ENCODE measurements at regions not wholly inside any gene's neighbourhood (a gene's known extent, or its start where the extent isn't known, plus 50 kb on each side); places are given as distances from the start of the nearest gene placed in this dataset.

GRCh38 chr2:147463881-147464520, 380.8 kb upstream of the ACVR2A start:
- H3K4me3 ChIP-seq (ENCODE audit: control extremely low read depth in 1 of 5, extremely low read depth in 1 of 5, insufficient read depth in 1 of 5, low read depth in 2 of 5, low read length in 4 of 5), result no peak overlapping the region
- no peaks in the 10 kb centered on the region for H3K27me3 ChIP-seq (replicated peaks in 1 of 4; ENCODE audit: control extremely low read depth in 1 of 4, control insufficient read depth in 3 of 4, insufficient read depth in 4 of 4, low read length in 3 of 4)
- Mint-ChIP-seq H3K4me3 (no peak overlapping the region), H3K9me3 (ENCODE audit: insufficient read depth) (no peaks in the 10 kb centered on the region), H3K27ac (no peak overlapping the region), H3K27me3 (peaks cover 9% of the 10 kb centered on the region), H3K4me1 (no peaks in the 10 kb centered on the region)
- H3K4me1 ChIP-seq (ENCODE audit: control insufficient read depth in 2 of 2, insufficient read depth in 2 of 2, low read length in 2 of 2), result no peaks in the 10 kb centered on the region
- H3K4me2 ChIP-seq (replicated peaks; ENCODE audit: low read depth, low read length, poor library complexity, severe bottlenecking), result no peak overlapping the region
- POLR2A ChIA-PET, result no interaction called here
- H4K20me1 ChIP-seq (ENCODE audit: control insufficient read depth, insufficient read depth, low read length, poor library complexity, severe bottlenecking), result no peaks in the 10 kb centered on the region
- intact Hi-C loops (cut with micrococcal nuclease), result no loop called here
- no peaks in the 10 kb centered on the region for H3K79me2 ChIP-seq (ENCODE audit: control insufficient read depth, insufficient read depth, low read length)
- H2AFZ ChIP-seq (ENCODE audit: insufficient read depth, low read depth, low read length, poor library complexity, severe bottlenecking), result no peak overlapping the region
- TF ChIP-seq EZH2 (IDR thresholded peaks at IDR 0.05; ENCODE audit: borderline replicate concordance, insufficient read depth, low read depth, low read length, poor library complexity, severe bottlenecking), result no peak
- TF ChIP-seq, protein P1, sequence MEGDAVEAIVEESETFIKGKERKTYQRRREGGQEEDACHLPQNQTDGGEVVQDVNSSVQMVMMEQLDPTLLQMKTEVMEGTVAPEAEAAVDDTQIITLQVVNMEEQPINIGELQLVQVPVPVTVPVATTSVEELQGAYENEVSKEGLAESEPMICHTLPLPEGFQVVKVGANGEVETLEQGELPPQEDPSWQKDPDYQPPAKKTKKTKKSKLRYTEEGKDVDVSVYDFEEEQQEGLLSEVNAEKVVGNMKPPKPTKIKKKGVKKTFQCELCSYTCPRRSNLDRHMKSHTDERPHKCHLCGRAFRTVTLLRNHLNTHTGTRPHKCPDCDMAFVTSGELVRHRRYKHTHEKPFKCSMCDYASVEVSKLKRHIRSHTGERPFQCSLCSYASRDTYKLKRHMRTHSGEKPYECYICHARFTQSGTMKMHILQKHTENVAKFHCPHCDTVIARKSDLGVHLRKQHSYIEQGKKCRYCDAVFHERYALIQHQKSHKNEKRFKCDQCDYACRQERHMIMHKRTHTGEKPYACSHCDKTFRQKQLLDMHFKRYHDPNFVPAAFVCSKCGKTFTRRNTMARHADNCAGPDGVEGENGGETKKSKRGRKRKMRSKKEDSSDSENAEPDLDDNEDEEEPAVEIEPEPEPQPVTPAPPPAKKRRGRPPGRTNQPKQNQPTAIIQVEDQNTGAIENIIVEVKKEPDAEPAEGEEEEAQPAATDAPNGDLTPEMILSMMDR (IDR thresholded peaks at IDR 0.05), result no peak
- no peak overlapping the region for H3K27ac ChIP-seq (ENCODE audit: low read length in 2 of 2)
- H3K9me3 ChIP-seq (ENCODE audit: control extremely low read depth in 1 of 3, control insufficient read depth in 2 of 3, insufficient read depth in 1 of 3, low read length in 2 of 3), result no peaks in the 10 kb centered on the region
- DNase-seq (no peak), ATAC-seq (ENCODE audit: low read depth) (no peak)
- no peak overlapping the region for H3K9ac ChIP-seq (ENCODE audit: low read length)
- WGBS (ENCODE audit: insufficient coverage), result 100% methylated on average over 3 of the region's 8 CpGs
- no peaks in the 10 kb centered on the region for H3K36me3 ChIP-seq (replicated peaks in 1 of 2; ENCODE audit: control extremely low read depth in 1 of 2, control insufficient read depth in 1 of 2, extremely low read depth in 1 of 2, insufficient read depth in 2 of 2, low read length in 1 of 2)
- CTCF ChIA-PET, result no interaction called here

GRCh38 chr2:147460155-147460554, 384.7 kb upstream of the ACVR2A start:
- Histone ChIP-seq H3K27ac (ENCODE audit: low read length in 2 of 2) (no peak overlapping the region), H2AFZ (ENCODE audit: insufficient read depth, low read depth, low read length, poor library complexity, severe bottlenecking) (no peak overlapping the region), H3K4me3 (ENCODE audit: control extremely low read depth in 1 of 5, extremely low read depth in 1 of 5, insufficient read depth in 1 of 5, low read depth in 2 of 5, low read length in 4 of 5) (no peak overlapping the region), H4K20me1 (ENCODE audit: control insufficient read depth, insufficient read depth, low read length, poor library complexity, severe bottlenecking) (no peaks in the 10 kb centered on the region), H3K79me2 (ENCODE audit: control insufficient read depth, insufficient read depth, low read length) (no peaks in the 10 kb centered on the region), H3K4me1 (ENCODE audit: control insufficient read depth in 2 of 2, insufficient read depth in 2 of 2, low read length in 2 of 2) (no peaks in the 10 kb centered on the region), H3K36me3 (replicated peaks in 1 of 2; ENCODE audit: control extremely low read depth in 1 of 2, control insufficient read depth in 1 of 2, extremely low read depth in 1 of 2, insufficient read depth in 2 of 2, low read length in 1 of 2) (no peaks in the 10 kb centered on the region), H3K27me3 (replicated peaks in 1 of 4; ENCODE audit: control extremely low read depth in 1 of 4, control insufficient read depth in 3 of 4, insufficient read depth in 4 of 4, low read length in 3 of 4) (no peaks in the 10 kb centered on the region), H3K9me3 (ENCODE audit: control extremely low read depth in 1 of 3, control insufficient read depth in 2 of 3, insufficient read depth in 1 of 3, low read length in 2 of 3) (no peaks in the 10 kb centered on the region), H3K9ac (ENCODE audit: low read length) (no peak overlapping the region), H3K4me2 (replicated peaks; ENCODE audit: low read depth, low read length, poor library complexity, severe bottlenecking) (no peak overlapping the region)
- Mint-ChIP-seq H3K9me3 (ENCODE audit: insufficient read depth) (no peaks in the 10 kb centered on the region), H3K27me3 (peaks cover 9% of the 10 kb centered on the region), H3K4me3 (no peak overlapping the region), H3K27ac (no peak overlapping the region), H3K4me1 (no peaks in the 10 kb centered on the region)
- CTCF ChIA-PET, result no interaction called here
- intact Hi-C loops (cut with micrococcal nuclease), result no loop called here
- WGBS (ENCODE audit: insufficient coverage), result no CpG with 5 or more reads among the region's 1 CpG
- TF ChIP-seq EZH2 (IDR thresholded peaks at IDR 0.05; ENCODE audit: borderline replicate concordance, insufficient read depth, low read depth, low read length, poor library complexity, severe bottlenecking), result no peak
- POLR2A ChIA-PET, result no interaction called here
- DNase-seq (no peak), ATAC-seq (ENCODE audit: low read depth) (no peak)
